Stimulated activated CD4-positive, alpha-beta T cell treated with anti-CD3 and anti-CD28 coated beads, Interleukin-15, amount 100 ng/mL, for 1 hour (primary cell): ENCODE measurements at regions not wholly inside any gene's neighbourhood (a gene's known extent, or its start where the extent isn't known, plus 50 kb on each side); places are given as distances from the start of the nearest gene placed in this dataset.
A peak's percentile ranks its signal among the peaks of the same experiment; 100 is the strongest.

Source experiments
- DNase-seq, 2 donors: peaks; one replicate each; pipeline ENCODE4 v3.0.0-alpha.2; 2020; ENCODE audit warnings: low read depth in 1 of 2, low spot score in 1 of 2

- DNase-seq: no peak
Observed at GRCh38 chr2:11989354-11989703, 242.9 kb downstream of the LPIN1 start.

- no peak for DNase-seq
Observed at GRCh38 chr2:11990576-11990975, 244.1 kb downstream of the LPIN1 start.

GRCh38 chr2:11993749-11994148 lies 247.3 kb downstream of the LPIN1 start:
- no peak for DNase-seq

GRCh38 chr2:11995456-11995855 lies 249.0 kb downstream of the LPIN1 start:
- DNase-seq: no peak

GRCh38 chr2:11996618-11997017 lies 250.2 kb downstream of the LPIN1 start:
- DNase-seq: no peak

- DNase-seq: no peak
Observed at GRCh38 chr2:11997142-11997541, 250.7 kb downstream of the LPIN1 start.

GRCh38 chr2:11998218-11998617 lies 251.8 kb downstream of the LPIN1 start:
- no peak for DNase-seq

- DNase-seq: no peak
Observed at GRCh38 chr2:11998626-11999378, 252.4 kb downstream of the LPIN1 start.

- no peak for DNase-seq
Observed at GRCh38 chr2:12001621-12002020, 255.2 kb downstream of the LPIN1 start.

- DNase-seq: no peak
Observed at GRCh38 chr2:12002215-12002614, 255.8 kb downstream of the LPIN1 start.

- no peak for DNase-seq
Observed at GRCh38 chr2:12004713-12005112, 258.3 kb downstream of the LPIN1 start.

- DNase-seq: peak; percentile 13 to 42
Observed at GRCh38 chr2:12005886-12006681, 259.7 kb downstream of the LPIN1 start.

GRCh38 chr2:12006850-12007249 lies 260.4 kb downstream of the LPIN1 start:
- DNase-seq: no peak

- DNase-seq: no peak
Observed at GRCh38 chr2:12007282-12007681, 260.9 kb downstream of the LPIN1 start.

GRCh38 chr2:12008425-12009061 lies 262.1 kb downstream of the LPIN1 start:
- no peak for DNase-seq

GRCh38 chr2:12009323-12009905 lies 263.0 kb downstream of the LPIN1 start:
- no peak for DNase-seq

GRCh38 chr2:12010059-12010458 lies 263.6 kb downstream of the LPIN1 start:
- DNase-seq: no peak

- no peak for DNase-seq
Observed at GRCh38 chr2:12010779-12011178, 264.3 kb downstream of the LPIN1 start.

- no peak for DNase-seq
Observed at GRCh38 chr2:12014088-12014960, 267.9 kb downstream of the LPIN1 start.

GRCh38 chr2:12017499-12018157 lies 271.2 kb downstream of the LPIN1 start:
- no peak for DNase-seq
